ENCODE measurements at regions not wholly inside any gene's neighbourhood (a gene's known extent, or its start where the extent isn't known, plus 50 kb on each side); places are given as distances from the start of the nearest gene placed in this dataset.
"Not testable (repeated sequence)": the region's sequence is repeated elsewhere in the genome, so short reads cannot be mapped to it uniquely, and the experiment has no call there.

- no peak for DNase-seq (ENCODE audit: low read depth in 2 of 2)
Observed at GRCh38 chr14:87630846-87631245, 362.1 kb downstream of the GALC start.

GRCh38 chr14:87629788-87630187, 363.2 kb downstream of the GALC start:
- no peak for DNase-seq (ENCODE audit: low read depth in 2 of 2)

GRCh38 chr14:87628780-87629179, 364.2 kb downstream of the GALC start:
- DNase-seq (ENCODE audit: low read depth in 2 of 2) = no peak

GRCh38 chr14:87628129-87628528, 364.9 kb downstream of the GALC start:
- no peak for DNase-seq (ENCODE audit: low read depth in 2 of 2)

GRCh38 chr14:87626266-87626665, 366.7 kb downstream of the GALC start:
- DNase-seq (ENCODE audit: low read depth in 2 of 2) = no peak

GRCh38 chr14:87623616-87624015, 369.4 kb downstream of the GALC start:
- DNase-seq (ENCODE audit: low read depth in 2 of 2) = no peak

GRCh38 chr14:87617079-87617478, 375.9 kb downstream of the GALC start:
- DNase-seq (ENCODE audit: low read depth in 2 of 2) = no peak

GRCh38 chr14:87615822-87616679, 376.9 kb downstream of the GALC start:
- no peak for DNase-seq (ENCODE audit: low read depth in 2 of 2)

GRCh38 chr14:87615047-87615446, 377.9 kb downstream of the GALC start:
- no peak for DNase-seq (ENCODE audit: low read depth in 2 of 2)

GRCh38 chr14:87613881-87614280, 379.1 kb downstream of the GALC start:
- DNase-seq (ENCODE audit: low read depth in 2 of 2) = no peak

- DNase-seq (ENCODE audit: low read depth in 2 of 2) = not testable (repeated sequence)
Observed at GRCh38 chr14:87607056-87607455, 385.9 kb downstream of the GALC start.

GRCh38 chr14:87601036-87601435, 391.9 kb downstream of the GALC start:
- DNase-seq (ENCODE audit: low read depth in 2 of 2) = no peak

- no peak for DNase-seq (ENCODE audit: low read depth in 2 of 2)
Observed at GRCh38 chr14:87600240-87600639, 392.7 kb downstream of the GALC start.

GRCh38 chr14:87581298-87581697, 411.7 kb downstream of the GALC start:
- DNase-seq (ENCODE audit: low read depth in 2 of 2) = no peak

- DNase-seq (ENCODE audit: low read depth in 2 of 2) = no peak
Observed at GRCh38 chr14:87579036-87579435, 413.9 kb downstream of the GALC start.

GRCh38 chr14:87575378-87575777, 417.6 kb downstream of the GALC start:
- DNase-seq (ENCODE audit: low read depth in 2 of 2) = no peak

- no peak for DNase-seq (ENCODE audit: low read depth in 2 of 2)
Observed at GRCh38 chr14:87573591-87573990, 419.4 kb downstream of the GALC start.

- no peak for DNase-seq (ENCODE audit: low read depth in 2 of 2)
Observed at GRCh38 chr14:87567618-87568295, 425.2 kb downstream of the GALC start.

GRCh38 chr14:87566991-87567390, 426.0 kb downstream of the GALC start:
- no peak for DNase-seq (ENCODE audit: low read depth in 2 of 2)

GRCh38 chr14:87547536-87547935, 445.4 kb downstream of the GALC start:
- DNase-seq (ENCODE audit: low read depth in 2 of 2) = no peak

GRCh38 chr14:87542288-87542687, 450.7 kb downstream of the GALC start:
- no peak for DNase-seq (ENCODE audit: low read depth in 2 of 2)

GRCh38 chr14:87540339-87540738, 452.6 kb downstream of the GALC start:
- DNase-seq (ENCODE audit: low read depth in 2 of 2) = no peak

GRCh38 chr14:87529081-87529480, 463.9 kb downstream of the GALC start:
- DNase-seq (ENCODE audit: low read depth in 2 of 2) = no peak

Measured in stimulated activated CD8-positive, alpha-beta memory T cell treated with anti-CD3 and anti-CD28 coated beads, Interleukin-7, amount 100 ng/mL, for 1 hour (primary cell).